Cardiac fibroblast (primary cell): ENCODE measurements at regions not wholly inside any gene's neighbourhood (a gene's known extent, or its start where the extent isn't known, plus 50 kb on each side); places are given as distances from the start of the nearest gene placed in this dataset.
"Not testable (repeated sequence)": the region's sequence is repeated elsewhere in the genome, so short reads cannot be mapped to it uniquely, and the experiment has no call there.

ENCODE experiments used
- DNase-seq, 2 donors: peaks; one replicate each; pipeline versions ENCODE4 v3.0.0 to v3.0.0-alpha.2; 2010; ENCODE audit warnings: low read depth in 2 of 2
- H3K4me3 ChIP-seq, 2 donors: replicated peaks in 1 of 2; 1 replicate in 1 of 2; 2 replicates in 1 of 2; pipeline ENCODE4 v1.5.1; 2011; ENCODE audit warnings: low read depth in 2 of 2, low read length in 2 of 2, mild to moderate bottlenecking in 2 of 2, moderate library complexity in 1 of 2
- CTCF ChIP-seq: IDR thresholded peaks from one replicate; pipeline ENCODE4 v1.5.1; 2011; ENCODE audit warnings: low read depth, mild to moderate bottlenecking, low read length, inconsistent platforms

GRCh38 chr4:127400731-127401346 lies 231.9 kb upstream of the INTU start:
- DNase-seq = peak; percentile 81 to 84
- peak; percentile 78 for TF ChIP-seq CTCF
- H3K4me3 ChIP-seq = no peak overlapping the region

- no peak for TF ChIP-seq CTCF
- DNase-seq = no peak
- H3K4me3 ChIP-seq = no peak overlapping the region
Observed at GRCh38 chr4:127403471-127404084, 229.2 kb upstream of the INTU start.

GRCh38 chr4:127406187-127406586 lies 226.6 kb upstream of the INTU start:
- no peak for TF ChIP-seq CTCF
- DNase-seq = no peak
- H3K4me3 ChIP-seq = no peak overlapping the region

GRCh38 chr4:127407572-127407971 lies 225.2 kb upstream of the INTU start:
- not testable (repeated sequence) for DNase-seq, H3K4me3 ChIP-seq

GRCh38 chr4:127410201-127410600 lies 222.6 kb upstream of the INTU start:
- no peak for DNase-seq
- no peak for TF ChIP-seq CTCF
- H3K4me3 ChIP-seq = no peak overlapping the region

- no peak for TF ChIP-seq CTCF
- no peak overlapping the region for H3K4me3 ChIP-seq
- DNase-seq = no peak
Observed at GRCh38 chr4:127410644-127411043, 222.1 kb upstream of the INTU start.

- no peak for DNase-seq
- no peak overlapping the region for H3K4me3 ChIP-seq
- no peak for TF ChIP-seq CTCF
Observed at GRCh38 chr4:127414951-127415606, 217.7 kb upstream of the INTU start.
